ENCODE measurements at regions not wholly inside any gene's neighbourhood (a gene's known extent, or its start where the extent isn't known, plus 50 kb on each side); places are given as distances from the start of the nearest gene placed in this dataset.
"Not testable (repeated sequence)": the region's sequence is repeated elsewhere in the genome, so short reads cannot be mapped to it uniquely, and the experiment has no call there.

DNA sequence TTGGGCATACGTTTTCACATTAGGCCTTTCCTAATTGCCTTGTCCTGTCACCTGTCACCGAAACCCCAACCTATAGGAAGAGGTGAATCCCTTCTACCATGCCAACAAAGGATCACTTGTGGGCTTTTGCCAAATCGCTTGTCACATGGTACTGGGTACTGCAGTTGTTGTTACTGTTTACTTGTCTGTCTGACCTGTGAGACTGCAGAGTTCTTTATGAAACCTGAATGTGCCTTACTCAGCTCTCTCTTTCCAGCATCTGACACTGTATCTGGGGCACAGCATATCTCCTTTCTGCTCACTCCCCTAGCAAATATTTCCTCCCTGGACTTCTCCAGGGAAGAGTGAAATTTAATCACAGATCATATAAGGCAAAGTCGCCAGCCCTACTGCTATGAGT, 1272.4 kb downstream of the CDH8 start:
- DNase-seq = no peak

DNA sequence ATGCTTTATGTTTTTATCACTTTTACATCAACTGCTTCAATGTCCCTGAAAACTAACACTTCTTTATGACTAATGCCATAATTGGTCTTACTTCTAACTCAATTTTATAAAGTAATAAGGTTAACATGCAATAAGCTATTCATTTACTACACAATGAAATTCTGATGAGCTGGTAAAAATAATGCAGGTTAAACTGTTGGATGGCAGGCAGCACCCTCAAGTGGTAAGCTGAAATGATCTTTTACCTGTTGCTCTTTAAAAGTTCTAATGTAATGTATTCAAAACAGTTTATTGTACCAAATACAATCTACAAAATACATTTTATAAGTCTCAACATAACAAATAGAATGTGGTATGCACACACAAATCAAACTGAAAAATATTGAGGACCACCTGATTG, 1280.3 kb downstream of the CDH8 start:
- DNase-seq = no peak

DNA sequence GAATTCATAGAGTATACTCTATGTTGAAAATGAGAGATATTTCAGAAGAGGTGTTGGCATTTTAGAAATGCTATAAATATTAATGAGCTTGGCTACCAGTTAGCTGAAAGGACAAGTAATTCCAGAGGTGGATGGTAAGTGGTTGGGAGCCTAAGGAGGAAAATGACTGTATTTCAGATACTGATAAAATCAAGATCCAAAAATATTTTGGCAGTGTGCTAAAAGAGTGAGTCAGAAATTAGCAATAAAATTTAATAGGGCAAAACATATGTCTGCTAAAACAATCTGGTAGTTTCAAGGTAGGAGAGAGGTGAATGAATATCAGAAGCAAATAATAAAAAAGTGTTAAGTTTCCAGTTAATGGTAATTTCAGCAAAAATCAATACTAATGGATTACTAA, 1287.9 kb downstream of the CDH8 start:
- no peak for DNase-seq

DNA sequence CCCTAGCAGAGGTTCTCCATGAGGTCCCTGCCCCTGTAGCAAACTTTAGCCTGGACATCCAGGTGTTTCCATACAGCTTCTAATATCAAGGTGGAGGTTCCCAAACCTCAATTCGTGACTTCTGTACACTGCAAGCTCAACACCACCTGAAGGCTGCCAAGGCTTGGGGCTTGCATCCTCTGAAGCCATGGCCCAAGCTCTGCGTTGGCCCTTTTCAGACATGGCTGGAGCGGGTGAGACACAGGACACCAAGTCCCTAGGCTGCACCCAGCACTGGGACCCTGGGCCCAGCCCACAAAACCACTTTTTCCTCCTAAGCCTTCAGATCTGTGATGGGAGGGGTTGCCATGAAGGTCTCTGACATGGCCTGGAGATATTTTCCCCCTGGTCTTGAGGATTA, 1292.0 kb downstream of the CDH8 start:
- no peak for DNase-seq

DNA sequence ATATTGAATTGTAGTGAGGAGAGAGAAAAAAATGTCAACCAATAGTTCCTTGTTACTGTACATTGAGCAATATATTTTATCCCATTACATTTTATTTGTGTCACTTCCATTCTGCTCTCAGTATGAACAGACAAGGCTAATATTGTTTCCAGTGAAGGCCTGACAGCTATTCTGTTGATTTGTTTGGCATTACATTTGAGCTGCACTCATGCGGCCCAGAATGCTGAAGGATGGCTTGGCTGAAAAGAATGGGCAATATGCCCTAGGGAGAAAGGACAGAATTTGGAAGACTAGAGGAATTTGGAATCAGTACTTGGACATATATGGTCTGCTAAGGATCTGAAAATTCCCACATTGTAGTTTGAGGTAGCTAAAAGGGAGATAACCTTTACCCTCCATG, 1294.4 kb downstream of the CDH8 start:
- no peak for DNase-seq

DNA sequence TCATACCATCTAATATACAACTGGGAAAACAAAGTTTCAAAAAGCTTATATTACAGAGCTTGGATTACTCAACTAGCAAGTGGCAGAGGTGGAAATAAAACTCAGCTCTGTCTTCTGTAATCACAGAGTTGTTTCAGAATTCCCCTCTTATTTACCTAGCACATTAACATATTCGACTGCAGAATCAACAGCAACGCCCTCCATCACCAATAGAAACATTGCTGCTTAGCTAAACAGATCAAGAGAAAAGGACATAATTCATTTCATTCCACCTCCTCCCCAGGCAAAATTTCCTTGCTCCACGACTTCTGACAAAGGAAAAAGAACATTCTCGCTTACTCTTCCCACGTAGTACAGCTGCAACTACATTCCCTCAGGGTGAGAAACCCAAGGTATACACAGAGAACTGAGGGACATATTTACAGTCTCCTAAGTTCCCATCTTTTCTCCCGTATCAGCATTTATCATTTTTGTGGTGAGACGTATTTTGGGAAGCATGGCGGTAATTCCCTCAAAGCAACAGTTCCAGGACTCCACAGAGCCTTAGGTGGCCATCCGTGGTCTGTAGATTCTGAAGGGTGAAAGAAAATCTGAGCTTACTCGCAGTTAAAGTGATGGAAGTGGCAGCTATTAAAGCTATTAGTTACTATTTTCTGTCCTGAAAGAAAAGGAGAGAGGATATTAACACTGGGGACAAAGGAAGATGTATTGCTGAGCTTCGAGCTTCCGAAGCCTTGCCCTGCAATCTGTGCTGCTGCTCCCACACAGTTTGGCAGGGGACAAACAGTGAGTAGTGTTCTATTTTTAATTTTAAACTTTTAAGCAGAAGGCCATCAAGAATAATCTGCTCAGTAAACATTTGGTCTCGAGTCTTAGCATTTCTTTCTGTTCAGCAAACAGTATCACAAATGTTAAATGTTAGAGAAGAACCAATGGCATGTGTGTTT, 1296.2 kb downstream of the CDH8 start:
- no peak for DNase-seq

DNA sequence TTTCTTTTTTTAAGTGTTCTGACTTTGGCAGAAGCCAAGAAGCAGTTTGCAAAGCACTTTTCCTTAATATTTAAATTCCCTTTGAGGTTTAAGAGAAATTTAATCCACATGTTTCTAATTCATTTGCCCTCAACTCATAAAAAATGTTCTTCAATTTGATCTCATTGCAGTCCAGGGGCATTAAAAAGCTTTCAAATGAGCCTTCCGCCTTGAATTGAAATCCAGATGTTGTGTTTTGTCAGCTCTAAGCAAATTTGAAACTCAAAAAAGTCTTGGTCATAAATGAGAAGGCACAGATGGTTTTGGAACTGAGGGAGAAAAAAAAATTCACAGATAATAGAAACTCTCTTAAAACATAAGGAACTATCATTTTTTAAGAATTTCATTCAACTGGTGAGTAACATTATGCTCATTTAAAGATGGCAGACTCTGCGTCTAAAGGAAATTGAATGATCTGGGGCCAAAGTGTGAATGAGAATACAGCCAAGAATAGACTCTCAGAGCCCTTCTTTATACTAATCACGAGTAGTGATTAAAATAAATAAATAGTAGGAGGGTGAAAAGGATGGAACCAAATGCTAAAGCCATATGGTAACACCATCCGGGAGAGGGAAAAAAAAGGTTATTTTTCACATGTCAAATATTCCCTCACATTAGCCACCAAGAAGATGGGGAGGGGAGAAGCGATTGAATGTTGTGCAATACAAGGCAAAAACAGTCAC, 1304.7 kb downstream of the CDH8 start:
- no peak for DNase-seq

DNA sequence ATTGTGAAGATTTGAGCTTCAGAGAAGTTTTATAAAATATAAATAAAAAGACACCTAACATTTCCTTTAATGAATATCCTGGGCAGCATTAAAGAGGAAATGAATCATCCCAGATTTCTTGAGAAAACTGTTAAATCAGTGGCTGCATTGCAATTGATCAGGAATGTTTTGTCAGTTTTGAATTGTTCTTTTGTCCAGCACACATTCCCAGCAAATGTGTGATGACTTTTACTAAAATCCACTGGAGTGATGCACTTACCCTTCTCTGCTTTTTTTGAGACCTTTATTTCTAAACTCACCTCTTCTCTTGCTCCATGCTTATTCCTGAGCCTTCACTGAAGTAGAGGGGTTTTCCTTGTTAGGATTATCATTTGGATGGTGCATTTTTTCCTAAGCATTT, 1307.2 kb downstream of the CDH8 start:
- no peak for DNase-seq

DNA sequence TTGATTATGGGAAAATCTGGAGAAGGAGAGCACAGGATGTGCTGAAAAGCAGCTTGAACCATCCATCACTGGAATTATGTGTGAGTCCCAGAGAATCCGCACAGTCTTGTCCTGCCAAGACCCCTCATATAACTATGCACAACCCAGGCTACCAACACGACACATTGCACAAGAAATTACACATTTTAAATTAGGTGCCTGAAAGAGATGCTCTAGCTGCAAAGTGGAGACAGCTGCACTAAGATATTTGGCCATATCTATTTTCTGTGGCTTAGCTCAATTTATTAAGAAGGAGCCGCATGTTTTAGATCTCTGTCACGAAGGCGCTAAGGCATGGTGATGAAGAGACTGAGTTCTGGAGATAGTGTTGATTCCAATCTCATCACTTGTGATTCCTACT, 1308.4 kb downstream of the CDH8 start:
- no peak for DNase-seq

DNA sequence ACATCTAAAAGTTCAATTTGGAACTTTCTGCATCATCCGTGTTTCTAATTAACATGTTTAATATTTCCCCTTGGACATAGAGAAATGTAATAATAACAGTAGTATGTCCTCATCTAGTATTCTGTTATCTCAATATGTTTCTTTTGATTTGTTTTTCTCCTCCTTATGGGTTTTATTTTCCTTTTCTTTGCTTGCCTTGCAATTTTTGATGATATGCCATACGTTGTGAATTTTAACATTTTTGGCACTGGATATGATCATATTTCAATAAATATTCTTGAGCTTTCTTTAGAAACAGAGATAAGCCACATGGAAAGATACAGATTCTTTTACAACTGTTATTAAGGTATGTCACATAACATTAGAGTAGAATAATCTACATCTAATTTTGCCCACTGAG, 1316.2 kb downstream of the CDH8 start:
- DNase-seq = no peak

DNA sequence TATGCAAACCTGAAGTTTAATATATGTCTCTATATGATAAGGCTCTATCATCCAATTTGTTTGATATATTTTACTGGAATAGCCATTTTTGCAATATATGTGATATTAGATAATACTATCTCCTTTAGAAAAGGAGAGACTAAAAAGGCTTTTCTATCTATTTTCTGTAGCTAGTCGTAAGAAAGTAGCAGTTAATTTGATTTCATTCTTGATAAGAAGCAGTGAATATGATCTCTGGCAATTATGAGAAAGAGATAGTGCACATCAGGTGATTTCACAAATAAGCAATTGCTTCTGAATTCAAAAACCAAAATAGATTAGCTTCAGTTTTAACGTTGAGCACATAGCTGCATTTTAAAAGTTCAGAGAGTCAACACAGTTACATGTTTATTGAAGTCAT, 1318.4 kb downstream of the CDH8 start:
- DNase-seq = no peak

DNA sequence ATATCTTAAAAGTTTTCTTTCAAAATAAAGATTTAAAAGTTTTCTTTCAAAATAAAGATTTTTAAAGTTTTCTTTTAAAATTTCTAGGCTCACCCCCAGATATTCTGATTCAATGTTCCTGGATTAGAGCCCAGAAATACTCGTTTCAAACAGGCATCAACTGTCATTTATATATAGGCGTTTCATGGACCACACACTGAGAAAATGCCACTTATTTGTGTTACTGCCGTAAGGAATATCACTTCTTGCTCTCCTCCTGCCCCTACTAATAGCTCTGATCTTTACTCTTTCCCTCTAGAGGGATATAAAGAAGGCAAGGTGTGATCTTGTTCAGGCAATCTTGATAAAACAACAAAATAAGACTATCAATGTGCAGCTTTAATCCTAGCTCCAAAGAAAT, 1324.1 kb downstream of the CDH8 start:
- DNase-seq = no peak

DNA sequence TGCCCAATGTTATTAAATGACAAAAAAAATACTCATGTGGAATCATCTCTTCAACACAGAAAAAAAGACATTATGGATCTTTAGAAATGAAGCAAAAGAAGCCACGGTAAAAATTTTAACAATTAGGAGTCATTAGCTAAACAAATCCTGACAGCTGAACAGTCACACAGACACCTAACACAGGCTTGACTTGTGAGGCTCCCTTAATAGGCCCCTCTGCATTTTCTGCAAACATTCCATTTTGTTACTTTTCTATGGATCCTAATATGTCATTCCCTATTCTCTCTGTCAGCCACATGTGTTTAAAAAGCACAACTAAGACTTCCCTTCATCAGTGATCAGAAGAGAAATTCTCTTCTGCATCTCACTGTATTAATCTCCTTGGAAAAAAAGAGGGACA, 1331.5 kb downstream of the CDH8 start:
- no peak for DNase-seq

DNA sequence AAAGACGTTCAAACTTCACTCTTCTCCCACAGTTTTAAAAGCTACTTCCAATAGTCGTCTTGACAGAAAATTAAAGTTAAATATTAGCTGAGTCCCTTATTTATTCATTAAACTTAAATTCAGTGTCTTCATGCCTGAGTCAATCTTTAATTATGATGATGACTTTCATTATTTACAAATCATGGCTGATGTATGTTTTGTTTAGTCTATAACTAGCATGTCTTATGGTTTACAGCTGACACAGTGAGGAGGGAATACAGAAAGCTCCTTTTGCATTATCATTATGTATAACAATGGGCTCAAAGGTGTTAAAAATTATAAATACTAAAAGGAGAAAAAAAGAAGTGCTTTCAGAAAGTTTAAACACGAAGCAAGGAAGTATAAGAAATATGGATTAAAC, 1333.1 kb downstream of the CDH8 start:
- DNase-seq = no peak

DNA sequence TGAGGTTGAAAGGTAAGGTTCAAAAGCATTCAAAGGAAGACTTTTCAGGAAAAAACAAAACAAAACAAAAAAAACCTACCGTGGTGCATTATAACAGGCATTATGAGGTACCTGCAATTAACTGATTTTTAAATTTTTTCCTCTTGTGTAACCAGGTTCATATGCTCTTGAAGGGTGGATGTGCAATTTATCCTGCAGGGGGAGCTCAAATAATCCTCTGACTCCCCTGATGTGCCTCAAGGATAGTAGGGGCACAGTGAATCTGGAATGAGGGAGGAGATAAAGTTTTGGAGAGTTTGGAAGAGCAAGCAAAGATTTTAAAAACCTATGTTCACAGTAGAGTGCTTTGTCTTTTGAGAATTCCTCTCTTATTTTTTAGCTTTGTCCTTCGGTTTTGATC, 1349.4 kb downstream of the CDH8 start:
- no peak for DNase-seq

DNA sequence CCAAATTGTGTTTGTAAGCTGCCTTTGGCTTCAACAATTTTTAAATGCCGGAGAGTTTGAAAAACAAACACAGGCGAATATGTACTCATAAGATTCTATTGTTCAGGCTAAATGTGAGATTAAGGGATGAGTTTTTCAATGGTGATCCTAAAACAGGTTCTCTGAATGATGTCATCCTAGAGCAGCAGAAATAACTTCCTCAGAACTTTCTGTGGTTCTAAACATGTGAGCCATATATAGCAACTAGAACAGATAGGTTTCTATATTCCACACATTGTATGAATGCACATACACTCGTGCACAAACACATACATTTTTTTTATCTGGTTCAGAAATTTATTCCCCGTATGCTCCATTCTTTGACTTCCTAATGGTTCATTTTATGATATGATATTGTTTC, 1352.2 kb downstream of the CDH8 start:
- no peak for DNase-seq

DNA sequence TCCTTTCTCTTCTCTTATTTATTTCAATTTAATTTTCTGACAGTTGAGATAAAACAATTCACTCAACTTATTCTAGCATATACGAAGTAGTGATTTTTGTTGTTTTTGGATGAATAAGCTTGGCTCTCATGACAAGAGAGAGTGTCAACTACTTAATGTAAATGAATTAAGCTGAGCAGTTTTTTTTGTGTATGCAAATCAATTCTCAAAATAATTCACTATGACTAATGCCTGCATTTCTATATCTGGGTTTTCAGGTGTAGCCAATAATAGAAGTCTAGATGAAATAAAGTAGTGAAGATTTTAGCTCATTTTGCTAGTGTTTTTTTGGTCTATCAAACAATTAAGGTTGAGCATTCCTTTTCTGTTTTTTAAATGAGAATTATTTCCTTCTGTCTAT, 1354.0 kb downstream of the CDH8 start:
- DNase-seq = no peak

DNA sequence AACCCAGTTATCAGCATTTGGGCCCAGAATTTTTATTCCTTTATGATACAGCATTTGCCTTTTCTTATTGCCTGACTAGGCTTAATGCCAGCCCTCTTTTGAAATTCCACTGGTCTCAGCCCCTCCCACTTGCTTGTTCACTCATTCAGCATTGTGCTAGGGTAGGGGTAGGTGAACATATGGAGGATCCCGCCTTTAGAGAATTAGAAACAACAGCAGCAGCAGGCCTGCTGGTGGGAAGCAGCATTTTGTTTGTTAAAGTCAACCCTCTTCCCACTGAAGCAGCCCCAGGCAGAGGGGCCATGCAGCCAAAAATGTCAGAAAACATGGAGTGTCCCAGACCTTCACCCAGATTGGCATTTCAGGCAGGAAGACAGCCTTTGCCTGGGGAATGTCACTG, 1355.2 kb downstream of the CDH8 start:
- DNase-seq = no peak

DNA sequence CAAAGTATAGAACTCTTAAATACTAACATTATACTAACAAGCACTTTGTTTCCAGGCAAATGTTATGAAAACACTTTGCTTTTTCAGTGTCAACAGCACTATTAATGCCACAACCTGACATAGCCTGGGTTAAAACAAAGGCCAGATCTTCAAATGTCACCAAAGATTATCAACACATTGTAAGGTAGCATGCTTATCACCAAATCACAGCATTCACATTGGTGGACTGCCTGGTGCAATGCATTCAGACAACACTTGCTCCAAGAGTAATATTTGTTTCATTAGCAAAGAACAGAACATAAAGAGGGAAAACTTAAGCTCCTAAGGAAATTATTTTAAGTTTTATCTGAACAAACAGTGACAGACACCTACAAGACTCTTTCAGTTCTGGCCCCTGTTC, 1361.2 kb downstream of the CDH8 start:
- DNase-seq = no peak

DNA sequence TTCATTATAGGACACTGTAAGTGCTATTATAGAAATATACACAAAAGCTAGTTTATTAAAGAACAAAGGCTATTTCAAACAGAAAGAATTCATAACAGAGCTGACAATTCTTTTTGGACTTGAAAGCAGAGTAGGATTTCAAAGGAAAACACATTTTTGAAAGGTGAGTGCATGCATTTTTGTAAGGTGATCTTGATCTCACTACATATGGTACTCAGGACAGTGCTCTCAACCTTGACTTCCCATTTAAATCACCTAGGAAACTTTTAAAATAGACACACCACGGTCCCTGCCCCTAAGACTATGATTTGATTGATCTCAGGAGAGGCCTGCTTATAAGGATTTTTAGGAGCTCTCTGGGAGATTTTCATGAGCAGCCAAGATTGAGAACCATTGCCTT, 1362.0 kb downstream of the CDH8 start:
- DNase-seq = no peak

DNA sequence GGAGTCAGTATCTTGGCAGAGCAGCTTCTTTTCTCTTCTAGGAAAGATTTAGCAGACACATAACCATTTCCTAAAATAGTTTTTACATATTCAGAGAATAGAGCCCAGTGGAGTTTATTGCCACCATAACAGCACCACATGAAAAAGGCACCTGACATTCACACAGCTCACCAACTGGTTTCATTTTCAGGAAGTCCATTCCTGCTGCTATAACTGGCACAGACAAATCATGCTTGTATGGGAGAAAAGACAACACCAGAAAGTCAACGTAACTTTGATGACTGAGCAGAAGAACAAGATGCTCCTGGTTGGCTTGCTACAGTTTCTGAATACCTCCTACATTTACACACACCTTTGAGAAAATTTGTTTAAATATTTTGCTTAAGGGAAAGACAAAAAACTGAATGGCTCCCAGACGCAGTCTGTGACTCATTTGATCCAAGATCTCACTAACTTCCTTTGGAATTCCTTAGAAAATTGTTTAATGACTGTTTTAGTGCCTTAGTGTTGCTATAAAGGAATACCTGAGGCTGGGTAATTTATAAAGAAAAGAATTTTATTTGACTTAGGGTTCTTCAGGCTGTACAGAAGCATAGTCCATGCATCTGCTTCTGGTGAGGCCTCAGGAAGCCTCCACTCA, 1380.6 kb downstream of the CDH8 start:
- DNase-seq = no peak

DNA sequence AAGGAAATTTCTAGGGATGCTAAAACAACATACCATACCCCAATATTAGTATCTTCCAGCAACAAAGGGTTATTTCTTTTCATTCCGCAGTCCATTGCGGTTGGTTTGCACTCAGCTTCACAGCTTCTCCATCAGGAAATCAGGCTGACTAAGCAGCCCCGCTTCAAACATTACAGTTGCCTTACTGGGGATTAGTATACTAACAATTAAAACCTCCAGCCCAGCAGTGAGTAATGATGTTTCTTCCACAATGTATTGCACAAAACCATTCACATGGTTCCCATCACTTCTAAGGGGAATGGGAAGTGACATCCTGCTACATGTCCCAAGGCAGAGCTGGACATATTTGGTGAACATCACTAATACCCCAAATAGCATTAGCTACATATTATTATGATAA, 1384.9 kb downstream of the CDH8 start:
- DNase-seq = no peak

DNA sequence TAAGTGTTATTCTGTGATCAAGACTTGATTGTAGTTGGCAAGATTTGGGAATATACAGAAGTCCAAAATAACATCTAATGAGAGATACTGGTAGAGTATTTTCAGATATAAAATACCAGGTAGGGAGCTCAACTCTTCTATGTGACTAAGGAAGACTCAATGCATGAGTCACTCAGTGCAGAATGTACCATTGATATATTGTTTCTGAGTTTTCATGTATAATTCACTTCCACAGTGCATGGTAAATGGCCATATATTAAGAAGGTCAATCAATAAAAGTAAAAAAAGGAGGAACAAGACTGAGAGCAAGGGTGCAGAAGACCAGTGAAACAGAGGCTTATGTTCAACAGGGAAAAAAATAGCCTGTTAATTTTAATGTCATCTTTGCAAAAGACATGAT, 1387.9 kb downstream of the CDH8 start:
- no peak for DNase-seq

DNA sequence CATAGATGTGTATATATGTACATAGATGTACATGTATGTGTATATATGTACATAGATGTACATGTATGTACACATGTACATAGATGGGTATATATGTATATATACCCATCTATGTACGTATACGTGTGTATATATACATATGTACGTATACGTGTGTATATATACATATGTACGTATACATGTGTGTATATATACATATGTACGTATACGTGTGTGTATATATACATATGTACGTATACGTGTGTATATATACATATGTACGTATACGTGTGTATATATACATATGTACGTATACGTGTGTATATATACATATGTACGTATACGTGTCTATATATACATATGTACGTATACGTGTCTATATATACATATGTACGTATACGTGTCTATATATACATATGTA, 1388.8 kb downstream of the CDH8 start:
- DNase-seq = not testable (repeated sequence)

Data from stimulated activated CD4-positive, alpha-beta T cell treated with anti-CD3 and anti-CD28 coated beads, Interleukin-15, amount 100 ng/mL, for 24 hours (primary cell).